ENCODE measurements at regions not wholly inside any gene's neighbourhood (a gene's known extent, or its start where the extent isn't known, plus 50 kb on each side); places are given as distances from the start of the nearest gene placed in this dataset.

- Mint-ChIP-seq H3K4me3 (no peak overlapping the region), H3K36me3 (no peaks in the 10 kb centered on the region), H3K9me3 (peaks cover 4% of the 10 kb centered on the region in 2 donors), H3K27me3 (ENCODE audit: low read depth in 2 of 2) (no peaks in the 10 kb centered on the region), H3K4me1 (no peaks in the 10 kb centered on the region), H3K27ac (no peak overlapping the region)
- H3K4me1 ChIP-seq (ENCODE audit: control insufficient read depth, insufficient read depth, low read length): no peaks in the 10 kb centered on the region
- ATAC-seq (no peak), DNase-seq (no peak)
- 83% methylated on average over 2 of the region's 3 CpGs for WGBS (ENCODE audit: insufficient coverage)
- H3K36me3 ChIP-seq (ENCODE audit: control insufficient read depth, insufficient read depth, low read length): no peaks in the 10 kb centered on the region
- H3K4me3 ChIP-seq (ENCODE audit: low read length): no peak overlapping the region
- no peak overlapping the region for H3K27ac ChIP-seq (ENCODE audit: low read length)
- TF ChIP-seq CTCF (IDR thresholded peaks at IDR 0.05): no peak
- intact Hi-C loops (cut with micrococcal nuclease): no loop called here
- H3K27me3 ChIP-seq (ENCODE audit: control insufficient read depth, insufficient read depth, low read length): no peaks in the 10 kb centered on the region
- peaks cover 2% of the 10 kb centered on the region for H3K9me3 ChIP-seq (ENCODE audit: control insufficient read depth, insufficient read depth, low read length)
Observed at GRCh38 chr12:84740602-84741001, 172.0 kb downstream of the SLC6A15 start.

- 73% methylated on average over 2 of the region's 2 CpGs for WGBS (ENCODE audit: insufficient coverage)
Observed at GRCh38 chr12:84738481-84738972, 174.1 kb downstream of the SLC6A15 start.

GRCh38 chr12:84732828-84733340 is 179.7 kb downstream of the SLC6A15 start:
- Histone ChIP-seq H3K27me3 (ENCODE audit: control insufficient read depth, insufficient read depth, low read length) (no peaks in the 10 kb centered on the region), H3K4me1 (ENCODE audit: control insufficient read depth, insufficient read depth, low read length) (no peaks in the 10 kb centered on the region), H3K27ac (ENCODE audit: low read length) (no peak overlapping the region), H3K4me3 (ENCODE audit: low read length) (no peak overlapping the region), H3K9me3 (ENCODE audit: control insufficient read depth, insufficient read depth, low read length) (no peaks in the 10 kb centered on the region), H3K36me3 (ENCODE audit: control insufficient read depth, insufficient read depth, low read length) (no peaks in the 10 kb centered on the region)
- H3K27me3 Mint-ChIP-seq (ENCODE audit: low read depth in 2 of 2): no peaks in the 10 kb centered on the region
- no peak for DNase-seq
- H3K27ac Mint-ChIP-seq: no peak overlapping the region
- no peak for TF ChIP-seq CTCF (IDR thresholded peaks at IDR 0.05)
- no peaks in the 10 kb centered on the region for H3K4me1 Mint-ChIP-seq
- H3K36me3 Mint-ChIP-seq: no peaks in the 10 kb centered on the region
- no peak for ATAC-seq
- 86% methylated on average over 2 of the region's 2 CpGs for WGBS (ENCODE audit: insufficient coverage)
- intact Hi-C loops (cut with micrococcal nuclease): no loop called here
- peaks cover 3 to 4% of the 10 kb centered on the region in 2 donors for H3K9me3 Mint-ChIP-seq
- H3K4me3 Mint-ChIP-seq: no peak overlapping the region

More at GRCh38 chr12:84738481-84738972, 174.1 kb downstream of the SLC6A15 start:
- H3K4me3 Mint-ChIP-seq: no peak overlapping the region
- DNase-seq (no peak), ATAC-seq (no peak)
- no peak for TF ChIP-seq CTCF (IDR thresholded peaks at IDR 0.05)
- peaks cover 2% of the 10 kb centered on the region for H3K9me3 ChIP-seq (ENCODE audit: control insufficient read depth, insufficient read depth, low read length)
- H3K36me3 Mint-ChIP-seq: no peaks in the 10 kb centered on the region
- H3K4me3 ChIP-seq (ENCODE audit: low read length): no peak overlapping the region
- no peaks in the 10 kb centered on the region for H3K4me1 ChIP-seq (ENCODE audit: control insufficient read depth, insufficient read depth, low read length)
- H3K36me3 ChIP-seq (ENCODE audit: control insufficient read depth, insufficient read depth, low read length): no peaks in the 10 kb centered on the region
- intact Hi-C loops (cut with micrococcal nuclease): no loop called here
- H3K4me1 Mint-ChIP-seq: no peaks in the 10 kb centered on the region
- no peaks in the 10 kb centered on the region for H3K27me3 ChIP-seq (ENCODE audit: control insufficient read depth, insufficient read depth, low read length)
- peaks cover 4% of the 10 kb centered on the region in 2 donors for H3K9me3 Mint-ChIP-seq
- H3K27me3 Mint-ChIP-seq (ENCODE audit: low read depth in 2 of 2): no peaks in the 10 kb centered on the region
- H3K27ac Mint-ChIP-seq: no peak overlapping the region
- H3K27ac ChIP-seq (ENCODE audit: low read length): no peak overlapping the region

- DNase-seq (no peak), ATAC-seq (no peak)
- Histone ChIP-seq H3K4me3 (ENCODE audit: low read length) (no peak overlapping the region), H3K27ac (ENCODE audit: low read length) (no peak overlapping the region), H3K9me3 (ENCODE audit: control insufficient read depth, insufficient read depth, low read length) (no peaks in the 10 kb centered on the region), H3K27me3 (ENCODE audit: control insufficient read depth, insufficient read depth, low read length) (no peaks in the 10 kb centered on the region), H3K4me1 (ENCODE audit: control insufficient read depth, insufficient read depth, low read length) (no peaks in the 10 kb centered on the region), H3K36me3 (ENCODE audit: control insufficient read depth, insufficient read depth, low read length) (no peaks in the 10 kb centered on the region)
- H3K27ac Mint-ChIP-seq: no peak overlapping the region
- H3K4me1 Mint-ChIP-seq: no peaks in the 10 kb centered on the region
- H3K4me3 Mint-ChIP-seq: no peak overlapping the region
- 74% methylated on average over 2 of the region's 3 CpGs for WGBS (ENCODE audit: insufficient coverage)
- no peaks in the 10 kb centered on the region for H3K36me3 Mint-ChIP-seq
- no peaks in the 10 kb centered on the region for H3K27me3 Mint-ChIP-seq (ENCODE audit: low read depth in 2 of 2)
- no peak for TF ChIP-seq CTCF (IDR thresholded peaks at IDR 0.05)
- intact Hi-C loops (cut with micrococcal nuclease): no loop called here
- H3K9me3 Mint-ChIP-seq: peaks cover 3 to 8% of the 10 kb centered on the region in 2 donors
Observed at GRCh38 chr12:84730561-84731162, 181.9 kb downstream of the SLC6A15 start.

Measured in natural killer cell (primary cell).